H1 (cell line): ENCODE measurements at regions not wholly inside any gene's neighbourhood (a gene's known extent, or its start where the extent isn't known, plus 50 kb on each side); places are given as distances from the start of the nearest gene placed in this dataset.

Source experiments
- CBX5 ChIP-seq: fragments of 300-800, 300-1000 bp; sonication (generic); IDR thresholded peaks from 2 replicates; pipeline ENCODE4 v1.7.1; 2016; ENCODE audit warnings: antibody characterized with exemption, low read length, low read depth
- CHD7 ChIP-seq: fragments of 300-600 bp; sonication (generic); IDR thresholded peaks from 2 replicates; pipeline ENCODE4 v1.7.1; 2012; ENCODE audit warnings: low read length, moderate library complexity, mild to moderate bottlenecking, inconsistent platforms; ENCODE audit not compliant: insufficient replicate concordance
- GTF2F1 ChIP-seq: IDR thresholded peaks from 2 replicates; pipeline ENCODE4 v1.6.1; 2012; ENCODE audit warnings: low read depth, low read length, improper control_type of control experiment, borderline replicate concordance
- RNF2 ChIP-seq: fragments of 200-900, 300-1000 bp; sonication (generic); IDR thresholded peaks from 2 replicates; pipeline ENCODE4 v1.7.1; 2016; ENCODE audit warnings: borderline replicate concordance, low read depth, mild to moderate bottlenecking, antibody characterized with exemption, low read length; ENCODE audit not compliant: poor library complexity, severe bottlenecking; ENCODE audit errors: missing control alignments
- SIRT6 ChIP-seq: IDR thresholded peaks from one replicate; pipeline ENCODE4 v1.7.1; 2012; ENCODE audit warnings: low read length, inconsistent platforms

- TF ChIP-seq SIRT6 (no peak), RNF2 (no peak), GTF2F1 (no peak), CBX5 (no peak), CHD7 (no peak)
- TF ChIP-seq, all 59 proteins: peak for 0
Observed at GRCh38 chr6:105901583-105901982, 184.6 kb upstream of the PRDM1 start (continued).
